Gastrocnemius medialis (tissue), 4 donors: ENCODE measurements at regions not wholly inside any gene's neighbourhood (a gene's known extent, or its start where the extent isn't known, plus 50 kb on each side); places are given as distances from the start of the nearest gene placed in this dataset.

Experiments
- POLR2A ChIP-seq, 2 donors: fragments of 450-650 bp; IDR thresholded peaks; one replicate each; pipeline ENCODE4 v1.6.1; 2017; ENCODE audit warnings: antibody characterized with exemption in 2 of 2, mild to moderate bottlenecking in 2 of 2, moderate library complexity in 2 of 2
- TF ChIP-seq, protein P1 (sequence below), 5 experiments: fragments of 450-650 bp in 3 of 5; fragments of 200-600 bp in 2 of 5; sonication (generic) in 2 of 5; IDR thresholded peaks in 4 of 5; conservative IDR thresholded peaks in 1 of 5; 1 replicate in 4 of 5; 2 replicates in 1 of 5; pipeline ENCODE4 v1.5.1; 2016 to 2019; ENCODE audit warnings: antibody characterized with exemption in 5 of 5, mild to moderate bottlenecking in 3 of 5, moderate library complexity in 3 of 5

DNA sequence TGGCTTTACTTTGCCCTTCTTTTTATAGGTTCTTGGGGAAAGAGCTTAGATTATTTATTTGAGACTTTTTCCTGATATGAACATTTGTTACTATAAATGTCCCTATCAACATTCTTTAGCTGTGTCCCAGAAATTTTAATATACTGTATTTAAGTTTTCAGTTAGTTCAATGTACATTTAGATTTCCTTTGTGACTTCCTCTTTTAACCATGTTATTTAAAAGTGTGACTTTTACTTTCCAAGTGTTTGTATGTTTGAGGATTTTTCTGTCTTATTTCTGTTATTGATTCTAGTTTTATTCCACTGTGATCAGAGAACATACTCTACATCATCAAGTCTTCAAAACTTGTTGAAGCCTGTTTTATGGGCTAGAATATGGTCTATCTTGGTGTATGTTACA, 72.7 kb upstream of the SPRY2 start:
- TF ChIP-seq, protein P1, sequence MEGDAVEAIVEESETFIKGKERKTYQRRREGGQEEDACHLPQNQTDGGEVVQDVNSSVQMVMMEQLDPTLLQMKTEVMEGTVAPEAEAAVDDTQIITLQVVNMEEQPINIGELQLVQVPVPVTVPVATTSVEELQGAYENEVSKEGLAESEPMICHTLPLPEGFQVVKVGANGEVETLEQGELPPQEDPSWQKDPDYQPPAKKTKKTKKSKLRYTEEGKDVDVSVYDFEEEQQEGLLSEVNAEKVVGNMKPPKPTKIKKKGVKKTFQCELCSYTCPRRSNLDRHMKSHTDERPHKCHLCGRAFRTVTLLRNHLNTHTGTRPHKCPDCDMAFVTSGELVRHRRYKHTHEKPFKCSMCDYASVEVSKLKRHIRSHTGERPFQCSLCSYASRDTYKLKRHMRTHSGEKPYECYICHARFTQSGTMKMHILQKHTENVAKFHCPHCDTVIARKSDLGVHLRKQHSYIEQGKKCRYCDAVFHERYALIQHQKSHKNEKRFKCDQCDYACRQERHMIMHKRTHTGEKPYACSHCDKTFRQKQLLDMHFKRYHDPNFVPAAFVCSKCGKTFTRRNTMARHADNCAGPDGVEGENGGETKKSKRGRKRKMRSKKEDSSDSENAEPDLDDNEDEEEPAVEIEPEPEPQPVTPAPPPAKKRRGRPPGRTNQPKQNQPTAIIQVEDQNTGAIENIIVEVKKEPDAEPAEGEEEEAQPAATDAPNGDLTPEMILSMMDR (IDR thresholded peaks at IDR 0.05 in 4 of 5, conservative IDR thresholded peaks at IDR 0.05 in 1 of 5), result no peak
- no peak for TF ChIP-seq POLR2A (IDR thresholded peaks at IDR 0.05)
